OCI-LY7 (cell line): ENCODE measurements at regions not wholly inside any gene's neighbourhood (a gene's known extent, or its start where the extent isn't known, plus 50 kb on each side); places are given as distances from the start of the nearest gene placed in this dataset.

Source experiments
- EZH2phosphoT487 ChIP-seq: fragments of 200-600 bp; sonication (generic); IDR thresholded peaks from 2 replicates; pipeline ENCODE4 v1.6.1; 2018; ENCODE audit warnings: low read depth, borderline replicate concordance, mild to moderate bottlenecking, mixed run types, antibody characterized with exemption, low read length, moderate library complexity, mixed read lengths
- TF ChIP-seq, protein P1 (sequence below): fragments of 200-600 bp; sonication (generic); conservative IDR thresholded peaks from 2 replicates; pipeline ENCODE4 v1.5.1; 2014; ENCODE audit warnings: mild to moderate bottlenecking, antibody characterized with exemption, low read length, moderate library complexity, mixed read lengths

DNA sequence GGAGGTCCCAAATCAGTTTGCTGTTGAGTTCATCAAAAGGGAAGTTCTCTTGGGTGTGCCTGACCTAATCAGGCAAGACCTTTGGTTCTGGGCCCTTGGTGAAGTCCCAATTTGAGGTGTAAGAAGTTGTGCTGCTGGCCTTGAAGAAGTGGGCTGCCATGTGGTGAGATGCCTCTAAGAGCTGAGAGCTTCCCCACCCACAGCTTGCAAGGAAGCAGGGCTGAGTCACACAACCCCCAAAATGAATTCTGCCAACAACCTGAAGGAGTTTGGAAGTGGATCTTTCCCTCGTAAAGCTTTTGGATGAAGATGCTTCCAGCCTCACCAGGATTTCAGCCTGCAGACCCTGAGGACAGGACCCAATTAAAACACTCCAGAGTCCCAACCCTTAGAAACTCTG is 129.3 kb upstream of the NSMCE3 start:
- TF ChIP-seq, protein P1, sequence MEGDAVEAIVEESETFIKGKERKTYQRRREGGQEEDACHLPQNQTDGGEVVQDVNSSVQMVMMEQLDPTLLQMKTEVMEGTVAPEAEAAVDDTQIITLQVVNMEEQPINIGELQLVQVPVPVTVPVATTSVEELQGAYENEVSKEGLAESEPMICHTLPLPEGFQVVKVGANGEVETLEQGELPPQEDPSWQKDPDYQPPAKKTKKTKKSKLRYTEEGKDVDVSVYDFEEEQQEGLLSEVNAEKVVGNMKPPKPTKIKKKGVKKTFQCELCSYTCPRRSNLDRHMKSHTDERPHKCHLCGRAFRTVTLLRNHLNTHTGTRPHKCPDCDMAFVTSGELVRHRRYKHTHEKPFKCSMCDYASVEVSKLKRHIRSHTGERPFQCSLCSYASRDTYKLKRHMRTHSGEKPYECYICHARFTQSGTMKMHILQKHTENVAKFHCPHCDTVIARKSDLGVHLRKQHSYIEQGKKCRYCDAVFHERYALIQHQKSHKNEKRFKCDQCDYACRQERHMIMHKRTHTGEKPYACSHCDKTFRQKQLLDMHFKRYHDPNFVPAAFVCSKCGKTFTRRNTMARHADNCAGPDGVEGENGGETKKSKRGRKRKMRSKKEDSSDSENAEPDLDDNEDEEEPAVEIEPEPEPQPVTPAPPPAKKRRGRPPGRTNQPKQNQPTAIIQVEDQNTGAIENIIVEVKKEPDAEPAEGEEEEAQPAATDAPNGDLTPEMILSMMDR = no peak
- TF ChIP-seq EZH2phosphoT487 = no peak
